D341Med (cell line): ENCODE measurements at regions not wholly inside any gene's neighbourhood (a gene's known extent, or its start where the extent isn't known, plus 50 kb on each side); places are given as distances from the start of the nearest gene placed in this dataset.

Experiments
- DNase-seq: peaks from one replicate; pipeline ENCODE4 v3.0.0; 2012; ENCODE audit warnings: low spot score

DNA sequence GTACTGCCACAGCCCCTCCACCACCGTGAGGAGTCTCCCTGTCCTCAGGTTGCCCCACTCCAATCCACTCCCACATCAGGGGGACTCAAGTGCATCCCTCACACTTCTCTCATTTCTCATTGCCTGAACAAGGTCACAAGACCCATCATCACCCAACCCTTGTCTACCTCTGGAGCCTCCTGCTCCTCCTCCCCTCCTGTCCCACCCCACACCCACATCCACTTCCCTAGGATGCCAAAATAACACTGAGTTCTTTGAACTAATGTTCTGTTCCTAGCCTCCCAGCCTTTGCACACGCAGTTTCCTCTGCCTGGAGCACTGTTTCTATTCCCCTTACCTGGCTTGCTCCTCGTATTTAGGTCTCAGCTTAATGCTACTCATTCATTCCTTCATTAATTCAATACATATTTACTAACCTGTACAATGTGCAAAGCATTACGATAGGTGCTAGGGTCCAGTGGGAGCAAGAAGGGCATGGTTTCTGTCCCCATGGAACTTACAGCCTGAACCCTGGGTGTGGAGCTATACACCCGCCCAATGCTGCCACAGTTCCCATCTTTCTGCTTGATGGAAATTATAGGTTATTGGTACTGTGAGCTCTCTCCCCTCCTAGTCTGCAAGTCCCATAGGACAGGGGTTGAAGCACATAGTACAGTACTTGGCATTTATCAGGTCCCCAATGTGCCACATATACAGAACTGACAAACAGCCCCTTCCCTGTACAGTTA is 96.1 kb upstream of the GRIK3 start:
- no peak for DNase-seq

DNA sequence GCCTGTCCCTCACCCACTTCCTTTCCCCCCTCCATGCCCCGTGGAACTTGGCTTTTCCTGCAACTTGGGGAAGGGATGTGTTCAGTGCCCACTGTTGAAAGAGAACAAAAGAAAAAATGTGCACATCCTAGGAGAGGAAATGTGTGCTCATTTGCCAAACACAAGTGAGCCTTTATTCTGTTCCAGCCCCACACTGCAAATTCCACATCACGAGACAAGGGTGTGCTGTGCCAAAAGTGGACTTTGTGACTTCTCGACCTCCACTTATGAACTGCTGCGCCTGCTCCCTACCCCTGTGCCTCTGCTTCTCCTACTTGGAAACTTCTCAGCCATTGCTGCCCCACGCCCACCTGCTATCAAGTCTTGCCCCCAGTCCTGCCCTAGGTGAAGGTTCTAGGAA is 97.0 kb upstream of the GRIK3 start:
- DNase-seq, result no peak

DNA sequence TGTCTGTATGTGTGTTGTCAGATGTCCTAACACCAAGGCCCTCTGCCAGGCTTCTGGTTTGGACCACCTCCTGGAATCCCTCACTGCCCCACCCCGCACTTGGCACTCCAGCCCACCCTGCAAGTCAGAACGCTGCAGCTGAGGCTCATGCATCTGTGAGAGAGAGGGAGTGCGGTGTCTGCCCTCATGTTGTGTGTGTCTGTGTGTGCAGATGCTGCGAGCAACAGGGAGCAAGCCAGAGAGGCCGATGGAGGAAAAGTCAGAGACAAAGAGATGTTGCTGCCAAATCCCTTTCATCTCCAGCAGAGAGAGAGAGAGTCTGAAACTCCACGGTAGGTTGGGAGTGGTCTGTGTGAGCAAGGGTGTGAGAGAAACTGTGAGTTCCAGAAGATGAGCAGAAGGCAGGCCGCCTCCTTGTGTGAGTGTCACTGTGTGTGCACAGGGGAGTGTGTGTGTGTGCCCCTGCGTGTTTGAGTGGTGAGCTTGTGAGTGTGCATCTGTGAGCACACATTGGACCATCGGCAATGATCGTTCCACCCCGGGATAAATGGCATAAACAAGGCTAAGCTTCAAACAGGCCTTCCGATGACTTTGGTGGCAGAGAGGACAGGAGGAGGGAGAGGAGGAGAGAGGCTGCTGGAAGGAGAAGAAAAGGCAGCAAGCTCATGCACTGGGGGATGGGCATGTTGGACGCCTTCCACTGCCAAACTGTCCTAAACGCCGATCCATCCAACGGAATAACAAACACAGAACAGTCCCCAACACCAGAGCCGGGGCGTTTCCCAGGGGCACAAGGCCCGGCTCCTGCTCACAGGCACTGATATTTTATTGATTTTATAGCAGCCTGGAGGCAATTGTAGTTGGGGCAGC is 99.2 kb upstream of the GRIK3 start:
- no peak for DNase-seq

DNA sequence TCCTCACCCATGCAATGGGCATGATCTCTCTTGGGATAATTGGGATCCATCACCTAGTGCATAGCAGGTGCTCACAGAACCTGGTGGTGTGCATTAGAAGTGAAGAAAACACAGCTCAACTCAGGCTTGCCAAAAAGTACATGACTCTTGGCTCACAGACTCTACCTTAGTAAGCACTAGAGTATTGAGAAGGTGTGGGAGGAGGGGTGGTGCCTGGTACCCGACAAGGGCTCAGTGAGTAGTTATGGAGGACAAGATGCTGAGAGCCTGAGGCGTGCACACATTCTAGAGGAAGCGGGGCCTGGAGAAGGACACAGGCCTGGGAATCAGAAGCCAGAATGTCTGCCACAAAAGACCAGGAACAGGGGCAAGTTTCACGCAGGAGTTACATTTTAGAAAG is 100.3 kb upstream of the GRIK3 start:
- DNase-seq, result no peak

DNA sequence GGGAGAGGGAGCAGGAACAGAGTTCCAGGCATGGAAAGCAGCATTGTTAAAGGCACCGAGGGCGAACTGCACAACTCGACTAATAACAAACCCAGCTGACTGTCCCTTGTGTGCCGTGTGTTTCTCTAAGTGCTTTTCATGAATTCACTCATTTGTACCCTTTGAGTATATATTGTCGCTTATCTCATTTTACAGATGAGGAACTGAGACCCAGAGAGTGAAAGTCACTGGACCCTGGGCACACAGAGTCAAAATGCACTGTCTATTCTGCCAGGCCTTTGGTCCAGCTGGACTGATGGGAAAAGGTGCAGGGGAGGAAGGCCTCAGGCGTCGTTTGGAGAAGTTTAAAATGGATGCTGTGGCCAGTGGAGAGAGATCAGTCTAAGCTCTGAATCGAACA is 100.7 kb upstream of the GRIK3 start:
- DNase-seq, result no peak

DNA sequence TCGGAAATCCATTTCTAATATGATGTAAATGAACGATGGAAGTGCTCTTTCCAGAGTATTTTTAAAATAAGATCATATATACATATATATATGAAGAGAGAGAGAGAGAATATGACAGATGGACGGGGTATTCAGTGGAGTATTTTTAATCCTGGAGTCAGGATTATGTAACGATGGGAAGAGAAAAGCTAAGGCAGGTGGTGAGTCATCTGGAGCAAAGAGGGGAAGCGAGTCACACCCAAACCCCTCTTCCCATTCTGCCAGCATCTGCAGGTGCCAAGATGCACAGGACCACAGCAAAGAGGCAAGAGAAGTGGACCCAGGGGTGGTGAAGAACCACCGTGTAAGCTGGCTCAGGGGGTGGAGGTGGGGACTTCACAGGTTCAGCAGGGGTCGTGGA is 102.7 kb upstream of the GRIK3 start:
- peak; percentile 43 for DNase-seq

DNA sequence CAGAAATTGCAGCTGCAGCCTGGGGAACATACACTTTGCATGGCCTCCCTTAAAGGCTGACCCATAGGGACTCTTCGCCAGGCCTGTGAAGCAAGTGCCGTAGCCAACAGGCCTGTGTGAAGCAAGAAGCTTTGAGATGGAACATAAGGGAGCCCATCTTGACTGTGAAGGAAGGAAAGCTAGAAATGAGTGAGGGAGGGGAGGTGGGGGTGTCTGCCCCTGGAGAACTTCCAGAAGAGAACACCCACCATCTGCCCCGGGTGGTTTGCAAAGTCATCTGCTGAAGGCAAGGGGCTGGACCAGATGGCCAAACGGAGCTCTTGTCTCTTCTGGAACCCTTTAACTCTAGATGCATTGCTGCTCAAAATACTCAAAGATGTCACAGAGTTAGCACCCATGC is 103.3 kb upstream of the GRIK3 start:
- DNase-seq, result no peak

DNA sequence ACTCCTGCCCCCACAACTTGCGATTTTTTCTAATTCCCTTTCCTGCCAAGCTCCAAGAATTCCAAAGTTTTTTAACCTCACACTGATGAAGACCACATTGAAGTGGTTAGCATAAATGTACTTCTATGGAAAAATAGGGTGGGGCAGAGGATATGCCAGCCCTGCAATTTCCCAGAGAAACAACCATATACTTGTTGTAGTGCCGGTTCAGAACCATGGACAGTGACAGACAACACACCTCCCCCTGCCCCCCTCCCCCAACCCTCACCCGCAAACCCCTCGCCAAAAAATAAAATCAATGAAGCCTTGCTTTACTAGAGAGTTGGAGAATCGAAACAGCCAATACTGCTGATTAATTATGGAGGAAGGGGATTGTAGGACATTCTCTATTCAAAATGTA is 109.5 kb upstream of the GRIK3 start:
- DNase-seq, result no peak

DNA sequence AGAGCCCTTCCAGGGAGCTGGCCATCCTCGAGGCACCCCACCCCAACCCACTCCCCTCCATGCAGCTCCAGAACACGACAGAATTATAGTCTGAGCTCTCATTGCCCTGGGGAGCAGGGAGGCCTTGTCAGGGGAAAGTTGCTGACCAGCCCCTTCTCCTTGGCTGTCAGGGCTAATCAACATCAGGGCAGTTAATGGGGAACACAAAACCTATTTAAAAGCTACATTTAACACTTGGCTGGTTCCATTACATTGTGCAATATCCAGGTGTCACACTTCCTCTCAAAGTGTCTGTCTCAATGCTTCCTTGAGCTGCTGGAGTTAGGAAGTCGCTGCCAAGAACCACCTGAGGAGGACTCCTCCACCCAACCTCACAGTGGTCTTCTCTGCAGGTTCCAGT is 111.8 kb upstream of the GRIK3 start:
- no peak for DNase-seq

DNA sequence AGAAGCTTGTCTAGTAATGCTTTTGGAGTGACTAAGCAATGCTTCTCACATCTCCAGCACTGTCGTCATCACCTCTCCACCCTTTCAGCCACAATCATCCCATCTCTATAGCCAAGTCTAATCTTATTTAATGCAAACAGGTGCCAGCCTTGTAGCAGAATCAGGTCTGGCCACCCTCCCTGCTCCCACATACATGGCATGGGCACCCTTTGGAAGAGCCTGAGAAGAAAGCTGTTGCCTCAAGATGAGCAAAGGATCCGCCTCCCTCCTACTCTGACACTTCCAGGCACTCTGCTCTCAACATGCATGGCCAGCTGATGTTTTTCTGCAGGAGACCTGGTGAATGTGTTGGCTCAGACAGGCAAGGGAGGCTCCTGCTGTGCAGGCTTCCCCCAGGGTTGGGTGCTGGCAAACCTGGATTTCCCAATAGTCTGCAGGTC is 113.1 kb upstream of the GRIK3 start:
- DNase-seq, result no peak

DNA sequence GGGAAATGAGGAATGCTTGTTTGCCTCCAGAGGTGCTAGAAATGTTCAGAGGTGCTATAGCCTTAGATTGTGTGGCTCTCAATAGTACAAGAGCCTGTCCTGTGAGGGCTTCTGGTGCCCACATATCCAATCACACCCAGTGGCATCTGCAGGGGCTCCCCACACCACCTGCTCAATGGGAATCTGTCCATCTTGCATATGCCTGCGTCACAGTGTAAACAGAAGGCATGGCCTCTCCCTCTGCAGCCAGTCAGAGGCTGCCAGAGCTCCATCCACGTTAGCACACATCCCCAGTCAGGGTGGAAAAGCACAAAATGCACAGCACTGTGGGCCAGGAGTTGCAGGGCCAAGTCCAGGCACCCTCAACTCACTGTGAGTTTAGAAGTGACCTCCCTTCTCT is 113.6 kb upstream of the GRIK3 start:
- DNase-seq, result no peak

DNA sequence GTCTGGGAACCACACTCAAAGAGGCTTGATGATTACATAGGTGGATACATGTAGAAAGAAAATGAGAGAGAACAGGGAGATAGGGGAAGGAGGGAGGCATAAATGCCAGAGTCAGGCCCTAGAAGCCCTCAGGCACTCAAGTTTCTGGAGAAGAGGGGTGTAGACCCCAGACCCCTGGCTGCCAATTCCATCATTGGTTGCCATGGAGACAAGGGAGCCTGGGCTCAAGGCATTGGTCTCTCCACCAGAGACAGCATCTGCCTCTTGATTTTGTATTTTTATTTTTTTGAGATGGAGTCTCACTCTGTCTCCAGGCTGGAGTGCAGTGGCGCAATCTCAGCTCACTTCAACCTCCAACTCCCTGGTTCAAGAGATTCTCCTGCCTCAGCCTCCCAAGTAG is 114.3 kb upstream of the GRIK3 start:
- DNase-seq, result no peak

DNA sequence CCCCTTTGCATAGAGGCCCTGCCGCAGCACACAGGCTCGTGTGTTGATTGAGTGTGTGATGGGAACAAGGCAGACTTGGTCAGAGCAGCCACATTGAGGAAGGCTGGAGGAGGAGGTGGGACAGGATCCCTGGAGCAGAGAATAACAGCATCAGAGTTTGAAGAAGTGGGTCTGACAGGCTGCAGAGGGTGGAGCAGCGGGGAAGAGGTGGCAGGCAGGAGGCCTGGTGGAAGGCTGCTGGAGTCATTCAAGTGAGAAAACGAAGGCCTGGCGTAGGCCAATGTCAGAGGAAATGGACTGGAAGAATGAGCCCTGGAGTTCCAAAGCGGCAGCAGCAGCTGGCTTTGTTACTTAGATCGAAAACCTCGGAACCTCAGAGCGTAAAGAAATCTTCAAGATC is 115.0 kb upstream of the GRIK3 start:
- DNase-seq, result no peak

DNA sequence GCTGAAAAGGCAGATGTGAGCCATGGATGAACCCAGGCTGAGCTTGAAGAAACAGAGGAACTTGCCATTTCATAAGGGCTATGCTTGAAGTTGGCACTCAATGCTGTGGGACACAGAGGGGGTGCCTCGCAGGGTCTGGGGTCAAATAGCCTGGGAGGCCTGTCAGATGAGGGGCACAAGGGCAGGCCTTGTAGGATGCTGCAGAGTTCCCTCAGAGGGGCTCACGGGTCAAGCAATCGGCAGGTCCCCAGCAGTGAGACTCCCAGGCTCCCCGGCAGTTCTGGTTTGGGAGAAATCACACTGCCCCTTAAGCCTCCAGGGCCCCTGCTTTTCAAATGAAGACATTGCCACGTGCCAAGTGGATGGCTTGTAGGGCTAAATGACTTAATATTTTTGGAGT is 116.7 kb upstream of the GRIK3 start:
- DNase-seq, result no peak

DNA sequence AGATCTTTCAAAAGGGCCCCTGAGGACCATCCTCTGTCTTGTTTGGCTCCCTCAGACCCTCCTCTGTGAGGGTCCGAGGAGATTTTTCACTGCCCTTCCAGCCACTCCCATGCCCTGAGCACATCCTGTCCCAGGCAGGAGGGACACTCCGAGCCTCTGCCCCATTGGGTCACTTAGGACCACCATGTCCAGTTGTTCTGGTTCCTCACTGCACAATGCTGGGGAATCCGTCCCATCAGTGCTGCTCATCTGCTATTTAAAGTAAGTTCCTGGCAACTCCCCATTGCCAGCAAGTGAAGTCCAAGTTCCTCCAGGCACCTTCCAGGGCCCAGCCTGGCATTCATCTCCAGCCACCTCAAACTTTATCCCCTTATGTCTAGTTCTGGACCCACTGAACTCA is 117.5 kb upstream of the GRIK3 start:
- no peak for DNase-seq

DNA sequence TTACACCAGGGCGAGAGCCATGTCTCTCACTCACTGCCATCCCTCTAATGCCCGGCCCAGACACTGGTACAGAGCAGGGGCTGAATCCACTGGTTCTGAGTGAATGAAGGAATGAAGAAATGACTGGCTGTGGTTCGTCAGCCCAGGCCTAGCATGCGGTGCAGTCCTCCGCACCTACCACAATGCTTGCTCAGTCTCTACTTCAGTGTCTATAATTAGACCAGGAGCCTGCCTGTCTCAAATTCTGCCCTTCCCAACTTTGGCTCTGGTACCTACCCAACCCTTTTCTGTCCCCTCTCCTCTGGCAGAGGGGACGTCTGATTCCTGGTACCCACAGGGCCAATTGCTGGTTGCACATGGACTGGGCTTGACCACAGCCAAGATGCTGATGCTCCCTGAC is 118.2 kb upstream of the GRIK3 start:
- no peak for DNase-seq

DNA sequence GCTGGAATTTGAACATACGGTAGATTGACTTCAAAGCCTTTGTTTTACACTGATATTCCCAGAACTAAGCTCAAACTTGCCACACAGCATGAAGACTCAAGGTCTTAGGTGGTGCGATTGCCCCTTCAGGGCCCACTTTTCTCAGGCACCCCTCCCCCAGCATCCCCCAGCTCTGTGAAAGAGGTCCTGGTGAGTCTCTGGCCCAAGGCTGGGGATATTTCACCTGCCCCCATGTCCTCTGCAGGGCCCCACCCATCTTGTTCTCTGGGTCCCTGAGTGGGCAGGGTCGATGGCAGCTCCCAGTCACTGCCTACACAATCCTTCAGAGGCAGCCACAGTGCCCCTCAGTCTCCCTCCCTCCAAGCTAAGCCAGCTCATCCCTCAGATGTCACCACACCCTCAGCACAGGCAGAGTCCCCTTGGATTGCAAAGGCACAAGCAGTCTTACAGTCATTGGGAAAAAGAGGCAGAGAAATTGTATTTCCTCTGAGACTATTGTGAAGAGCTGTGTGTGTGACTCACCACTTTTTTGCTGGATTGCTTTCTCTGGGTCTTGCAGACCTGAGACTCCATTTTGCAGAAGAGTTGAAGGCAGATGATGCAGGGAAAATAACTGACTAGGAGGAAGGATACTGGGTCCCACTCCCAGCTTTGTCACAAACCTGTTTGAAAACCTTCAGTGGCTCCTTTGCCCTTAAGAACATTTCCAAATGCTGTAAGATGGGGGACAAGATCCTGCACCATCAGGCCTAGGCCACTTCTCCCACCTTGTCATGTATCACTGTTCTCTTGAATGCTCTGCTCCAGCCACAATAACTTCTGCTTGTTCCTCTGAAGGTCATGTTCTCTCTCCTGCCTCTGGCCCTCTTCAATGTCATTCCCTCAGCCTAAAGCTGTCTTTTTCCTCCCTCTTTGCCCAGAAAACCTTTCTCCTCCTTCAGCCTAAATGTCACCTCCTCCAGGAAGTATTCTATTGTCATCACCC is 119.1 kb upstream of the GRIK3 start:
- DNase-seq, result no peak

DNA sequence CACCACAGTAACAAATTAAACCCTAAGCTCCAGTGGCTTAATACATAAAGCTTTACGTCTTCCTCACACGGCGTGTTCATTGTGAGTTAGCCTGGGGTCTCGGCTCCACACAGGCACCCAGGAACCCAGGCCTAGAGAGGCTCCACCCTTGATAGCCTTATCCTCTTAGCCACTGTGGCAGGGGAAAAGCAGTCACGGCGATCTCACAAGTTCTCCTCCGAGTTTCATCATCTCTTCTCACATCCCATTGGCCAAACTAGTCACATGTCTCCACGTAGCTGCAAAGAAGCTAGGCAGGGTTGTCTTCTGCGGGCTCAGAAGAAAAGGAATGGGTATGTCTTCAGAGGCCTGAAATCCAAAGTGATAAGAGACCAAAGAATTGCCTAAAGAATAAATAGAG is 122.3 kb upstream of the GRIK3 start:
- no peak for DNase-seq

DNA sequence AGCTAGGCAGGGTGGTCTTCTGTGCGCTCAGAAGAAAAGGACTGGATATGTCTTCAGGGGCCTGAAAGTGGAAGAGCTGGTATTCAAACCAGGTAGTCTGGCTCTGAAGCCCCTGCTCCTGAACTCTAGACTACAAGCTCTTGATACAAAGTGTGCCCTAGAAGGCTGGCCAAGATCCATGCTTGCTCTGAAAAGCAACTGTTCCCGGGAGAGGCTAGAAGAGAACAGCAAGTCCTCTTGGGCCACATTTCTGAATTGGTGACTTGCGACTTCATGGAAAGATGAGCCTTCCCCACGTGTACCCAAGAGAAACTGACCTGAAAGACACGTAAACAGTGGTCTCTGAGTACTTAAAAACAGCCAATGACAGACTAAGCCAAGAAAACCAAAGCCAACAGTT is 123.3 kb upstream of the GRIK3 start:
- no peak for DNase-seq

DNA sequence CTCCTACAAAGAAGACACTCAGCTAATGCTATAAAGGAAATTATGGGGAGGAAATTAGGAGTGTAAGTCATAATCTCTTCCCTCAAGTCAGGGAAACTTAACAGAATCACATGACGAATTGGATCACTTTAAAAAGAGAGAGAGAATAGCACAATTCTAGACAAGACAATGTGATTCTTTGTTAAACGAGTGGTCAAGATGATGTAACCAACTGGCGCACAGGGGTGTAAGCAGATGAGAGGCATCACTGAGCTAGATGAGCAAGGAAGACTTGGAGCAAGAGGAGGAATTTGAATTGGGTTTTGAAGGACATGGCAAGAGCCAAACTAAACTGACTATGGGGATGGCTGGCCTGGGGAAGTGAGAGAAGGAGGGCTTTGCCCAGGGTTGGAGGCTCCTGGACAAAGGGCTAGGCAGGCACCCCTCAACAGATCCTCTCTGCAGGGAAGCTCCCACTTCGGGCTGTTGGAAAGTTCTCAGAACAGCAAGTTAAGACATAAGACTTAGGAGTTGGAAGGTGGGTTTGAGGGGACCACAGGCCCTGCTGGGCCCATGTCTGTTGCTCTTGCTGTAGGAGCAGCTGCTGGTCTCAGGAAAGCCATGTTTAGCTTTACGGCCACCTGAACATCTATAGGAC is 123.9 kb upstream of the GRIK3 start:
- no peak for DNase-seq

DNA sequence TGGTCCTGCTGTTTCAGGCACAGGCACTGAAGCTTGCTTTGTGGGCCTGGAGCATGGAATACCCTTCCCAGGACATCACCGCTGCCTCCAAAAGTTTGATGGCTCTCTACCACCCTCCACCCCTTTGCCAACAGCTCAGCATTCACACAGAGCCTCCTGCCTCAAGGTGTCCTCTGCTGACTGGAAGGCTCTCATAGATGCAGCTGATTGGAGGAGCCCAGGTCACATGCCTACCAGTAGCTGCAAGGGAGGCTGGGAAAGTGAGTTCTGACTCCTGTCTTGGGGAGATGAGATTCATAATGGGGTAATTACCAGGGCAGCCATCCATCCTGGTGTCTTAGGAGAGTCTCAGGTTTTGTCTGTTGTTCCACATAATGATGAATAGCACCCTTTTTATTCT is 124.8 kb upstream of the GRIK3 start:
- no peak for DNase-seq

DNA sequence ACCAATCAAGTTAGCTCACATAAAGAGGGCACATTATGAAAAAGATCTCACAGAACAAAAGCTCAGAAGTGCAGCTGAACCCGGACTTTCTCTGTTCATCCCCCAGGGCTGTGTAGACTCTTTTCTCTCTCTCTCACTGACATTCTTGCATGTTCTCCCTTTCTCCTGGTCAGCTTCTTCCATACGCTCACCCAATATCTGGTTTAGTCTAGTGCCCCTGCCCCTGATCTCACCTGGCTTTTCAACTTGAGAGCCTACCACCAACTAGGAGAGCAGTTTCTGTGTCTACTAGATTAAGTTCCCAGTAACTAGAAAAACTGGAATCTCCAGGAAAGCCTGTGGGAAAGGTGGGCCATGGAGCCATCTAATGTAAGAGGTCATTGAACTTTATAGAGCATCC is 126.9 kb upstream of the GRIK3 start:
- DNase-seq, result peak; percentile 0
